Body of pancreas (tissue), 4 donors: ENCODE measurements at regions not wholly inside any gene's neighbourhood (a gene's known extent, or its start where the extent isn't known, plus 50 kb on each side); places are given as distances from the start of the nearest gene placed in this dataset.

Experiments used
- ATAC-seq: fragments of 150-250 bp; one replicate; pipeline ENCODE4 v1.9.1; 2016
- DNase-seq, 4 donors: peaks; one replicate each; pipeline ENCODE4 v3.0.0-alpha.2; 2019
- H3K27ac ChIP-seq, 4 donors: fragments of 200-600 bp; sonication (generic); 1 replicate in 3 of 4; 2 replicates in 1 of 4; pipeline versions ENCODE4 v1.5.1 to v1.6.1; 2016 to 2019; ENCODE audit warnings: mild to moderate bottlenecking in 1 of 4, mixed read lengths in 1 of 4, moderate library complexity in 1 of 4
- H3K27me3 ChIP-seq, 2 donors: fragments of 200-600 bp; sonication (generic); one replicate each; pipeline ENCODE4 v1.6.0; 2016; ENCODE audit warnings: mild to moderate bottlenecking in 1 of 2
- H3K36me3 ChIP-seq, 2 donors: fragments of 200-600 bp; sonication (generic); replicated peaks in 1 of 2; 2 replicates each; pipeline ENCODE4 v1.5.1; 2016; ENCODE audit warnings: low read depth in 2 of 2; ENCODE audit not compliant: insufficient read depth in 1 of 2
- H3K4me1 ChIP-seq: fragments of 200-600 bp; sonication (generic); one replicate; pipeline ENCODE4 v1.6.0; 2016
- H3K4me3 ChIP-seq, 2 donors: fragments of 200-600 bp; sonication (generic); 1 replicate in 1 of 2; 2 replicates in 1 of 2; pipeline ENCODE4 v1.5.1; 2016 to 2019
- H3K9me3 ChIP-seq, 3 donors: fragments of 200-600 bp; sonication (generic); 1 replicate in 2 of 3; 2 replicates in 1 of 3; pipeline ENCODE4 v1.5.1; 2016
- POLR2A ChIP-seq, 3 donors: fragments of 450-650 bp; IDR thresholded peaks; one replicate each; pipeline ENCODE4 v1.6.1; 2016; ENCODE audit warnings: antibody characterized with exemption in 3 of 3, mild to moderate bottlenecking in 2 of 3
- WGBS, 2 donors: methylation state at CpG; one replicate each; pipeline ENCODE4 v1.1.5; 2017; 5-methylcytosine and 5-hydroxymethylcytosine counted together
- intact Hi-C: fragments of 100-400 bp; cut with DNase I; formaldehyde crosslinking; loops from one replicate; pipeline ENCODE4 v1.15.1; 2023
- TF ChIP-seq, protein P1 (sequence below), 7 experiments: fragments of 450-650 bp in 4 of 7; fragments of 200-600 bp in 3 of 7; sonication (generic) in 3 of 7; IDR thresholded peaks; one replicate each; pipeline ENCODE4 v1.5.1; 2016 to 2019; ENCODE audit warnings: antibody characterized with exemption in 7 of 7

- no peaks in the 10 kb centered on the region for H3K36me3 ChIP-seq
- H3K4me1 ChIP-seq, result no peaks in the 10 kb centered on the region
- intact Hi-C loops, result no loop called here
- TF ChIP-seq, protein P1, sequence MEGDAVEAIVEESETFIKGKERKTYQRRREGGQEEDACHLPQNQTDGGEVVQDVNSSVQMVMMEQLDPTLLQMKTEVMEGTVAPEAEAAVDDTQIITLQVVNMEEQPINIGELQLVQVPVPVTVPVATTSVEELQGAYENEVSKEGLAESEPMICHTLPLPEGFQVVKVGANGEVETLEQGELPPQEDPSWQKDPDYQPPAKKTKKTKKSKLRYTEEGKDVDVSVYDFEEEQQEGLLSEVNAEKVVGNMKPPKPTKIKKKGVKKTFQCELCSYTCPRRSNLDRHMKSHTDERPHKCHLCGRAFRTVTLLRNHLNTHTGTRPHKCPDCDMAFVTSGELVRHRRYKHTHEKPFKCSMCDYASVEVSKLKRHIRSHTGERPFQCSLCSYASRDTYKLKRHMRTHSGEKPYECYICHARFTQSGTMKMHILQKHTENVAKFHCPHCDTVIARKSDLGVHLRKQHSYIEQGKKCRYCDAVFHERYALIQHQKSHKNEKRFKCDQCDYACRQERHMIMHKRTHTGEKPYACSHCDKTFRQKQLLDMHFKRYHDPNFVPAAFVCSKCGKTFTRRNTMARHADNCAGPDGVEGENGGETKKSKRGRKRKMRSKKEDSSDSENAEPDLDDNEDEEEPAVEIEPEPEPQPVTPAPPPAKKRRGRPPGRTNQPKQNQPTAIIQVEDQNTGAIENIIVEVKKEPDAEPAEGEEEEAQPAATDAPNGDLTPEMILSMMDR (IDR thresholded peaks at IDR 0.05), result no peak
- no peak for TF ChIP-seq POLR2A (IDR thresholded peaks at IDR 0.05)
- no peak overlapping the region for H3K27ac ChIP-seq
- no peaks in the 10 kb centered on the region for H3K27me3 ChIP-seq
- DNase-seq, result peak; percentile 48 to 65 (median 55)
- ATAC-seq, result peak; percentile 64
- 61 to 83% methylated on average over 4 of the region's 4 CpGs for WGBS, 2 donors
- H3K9me3 ChIP-seq, result no peaks in the 10 kb centered on the region
- H3K4me3 ChIP-seq, result no peak overlapping the region
These were observed 252.0 kb downstream of the CTTN start for GRCh38 chr11:70650075-70650909.

GRCh38 chr11:70651031-70651430 lies 252.7 kb downstream of the CTTN start:
- Histone ChIP-seq H3K4me1 (no peaks in the 10 kb centered on the region), H3K9me3 (no peaks in the 10 kb centered on the region), H3K27ac (no peak overlapping the region), H3K36me3 (no peaks in the 10 kb centered on the region), H3K27me3 (no peaks in the 10 kb centered on the region), H3K4me3 (no peak overlapping the region)
- TF ChIP-seq, protein P1 (IDR thresholded peaks at IDR 0.05), result no peak
- no peak for TF ChIP-seq POLR2A (IDR thresholded peaks at IDR 0.05)
- DNase-seq (no peak), ATAC-seq (no peak)
- intact Hi-C loops, result no loop called here
- 94 to 100% methylated on average over 2 to 7 of the region's 7 CpGs for WGBS, 2 donors

DNA sequence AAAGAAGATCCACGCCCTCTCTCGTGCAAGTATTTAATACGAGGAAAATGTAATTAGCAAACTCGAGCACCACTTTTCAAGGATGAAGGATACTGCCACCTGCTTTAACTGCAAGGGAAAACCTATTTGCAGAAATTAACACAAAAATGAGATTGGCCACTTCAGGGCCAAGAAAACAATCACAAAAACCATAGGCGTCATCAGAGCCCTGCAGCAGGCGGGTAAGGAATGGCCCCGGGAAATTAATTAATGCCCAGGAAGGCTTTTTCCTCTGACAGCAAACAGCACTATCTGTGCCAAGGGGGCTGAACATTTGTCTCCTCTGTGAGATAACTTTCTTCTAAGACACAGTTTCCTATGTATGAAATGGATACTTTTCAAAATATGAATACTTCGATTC lies 255.7 kb downstream of the CTTN start:
- intact Hi-C loops, result no loop called here
- H3K4me3 ChIP-seq, result no peak overlapping the region
- H3K4me1 ChIP-seq, result no peaks in the 10 kb centered on the region
- H3K27ac ChIP-seq, result no peak overlapping the region
- TF ChIP-seq POLR2A (IDR thresholded peaks at IDR 0.05), result no peak
- TF ChIP-seq, protein P1 (IDR thresholded peaks at IDR 0.05), result no peak
- DNase-seq (no peak), ATAC-seq (no peak)
- WGBS, 2 donors, result 81 to 89% methylated on average over 8 of the region's 8 CpGs
- H3K27me3 ChIP-seq, result no peaks in the 10 kb centered on the region
- H3K9me3 ChIP-seq, result no peaks in the 10 kb centered on the region
- H3K36me3 ChIP-seq, result no peaks in the 10 kb centered on the region

- no peak for DNase-seq
- TF ChIP-seq, protein P1 (IDR thresholded peaks at IDR 0.05), result no peak
- TF ChIP-seq POLR2A (IDR thresholded peaks at IDR 0.05), result no peak
- no peak for ATAC-seq
- Histone ChIP-seq H3K9me3 (no peaks in the 10 kb centered on the region), H3K36me3 (no peaks in the 10 kb centered on the region), H3K4me3 (no peak overlapping the region), H3K4me1 (no peaks in the 10 kb centered on the region), H3K27ac (no peak overlapping the region), H3K27me3 (no peaks in the 10 kb centered on the region)
- WGBS, 2 donors, result 84 to 89% methylated on average over 3 to 8 of the region's 8 CpGs
- intact Hi-C loops, result no loop called here
These were observed 257.5 kb downstream of the CTTN start for GRCh38 chr11:70655816-70656215.

DNA sequence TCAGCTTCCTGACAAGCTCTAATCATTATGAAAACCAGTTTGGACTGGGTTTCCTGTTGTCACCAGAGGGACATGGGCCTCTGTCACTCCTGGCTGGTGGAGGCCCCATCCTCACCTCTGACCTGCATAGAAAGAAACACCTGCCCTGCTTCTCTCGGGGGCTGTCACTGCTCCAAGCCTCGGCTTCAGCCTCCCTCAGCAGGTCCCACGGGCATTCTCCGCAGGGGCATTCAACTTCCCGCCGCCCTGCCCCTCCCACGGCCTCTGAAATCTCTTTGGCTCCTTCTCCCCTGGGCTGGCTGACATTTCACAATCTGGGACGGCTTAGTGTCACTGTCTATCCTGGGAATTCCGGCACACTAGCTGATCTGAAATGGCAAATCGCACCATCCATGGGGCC lies 257.9 kb downstream of the CTTN start:
- no peak for DNase-seq
- Histone ChIP-seq H3K27me3 (no peaks in the 10 kb centered on the region), H3K9me3 (no peaks in the 10 kb centered on the region), H3K4me1 (no peaks in the 10 kb centered on the region), H3K27ac (no peak overlapping the region), H3K4me3 (no peak overlapping the region), H3K36me3 (no peaks in the 10 kb centered on the region)
- intact Hi-C loops, result no loop called here
- 65 to 69% methylated on average over 10 of the region's 10 CpGs for WGBS, 2 donors
- ATAC-seq, result no peak
- TF ChIP-seq, protein P1 (IDR thresholded peaks at IDR 0.05), result no peak
- TF ChIP-seq POLR2A (IDR thresholded peaks at IDR 0.05), result no peak
